HepG2 (cell line): ENCODE measurements at regions not wholly inside any gene's neighbourhood (a gene's known extent, or its start where the extent isn't known, plus 50 kb on each side); places are given as distances from the start of the nearest gene placed in this dataset.

Experiments
- ARID4A ChIP-seq: sonication (generic); formaldehyde crosslinking; IDR thresholded peaks from 2 replicates; pipeline ENCODE4 v1.5.0; 2020; ENCODE audit warnings: mild to moderate bottlenecking, missing genetic modification reagents, borderline replicate concordance
- CBX5 ChIP-seq: sonication (generic); formaldehyde crosslinking; IDR thresholded peaks from 2 replicates; pipeline ENCODE4 v1.4.0; 2020; ENCODE audit warnings: missing genetic modification reagents, borderline replicate concordance
- ESRRA ChIP-seq: sonication (generic); formaldehyde crosslinking; IDR thresholded peaks from 2 replicates; pipeline ENCODE4 v1.5.1; 2020; ENCODE audit warnings: mild to moderate bottlenecking, low read depth, missing genetic modification reagents
- FOSL2 ChIP-seq: sonication (generic); formaldehyde crosslinking; IDR thresholded peaks from 2 replicates; pipeline ENCODE4 v1.4.0; 2020; ENCODE audit warnings: missing genetic modification reagents
- KAT7 ChIP-seq: IDR thresholded peaks from 2 replicates; pipeline ENCODE4 v1.6.1; 2018; ENCODE audit warnings: borderline replicate concordance, missing compliant biosample characterization
- KDM5B ChIP-seq: sonication (generic); formaldehyde crosslinking; IDR thresholded peaks from 2 replicates; pipeline ENCODE4 v1.4.0; 2020; ENCODE audit warnings: missing genetic modification reagents, mild to moderate bottlenecking, borderline replicate concordance
- MTF1 ChIP-seq: sonication (generic); formaldehyde crosslinking; IDR thresholded peaks from 2 replicates; pipeline ENCODE4 v1.5.0; 2020; ENCODE audit warnings: missing genetic modification reagents
- SMAD9 ChIP-seq: sonication (generic); formaldehyde crosslinking; IDR thresholded peaks from 2 replicates; pipeline ENCODE4 v1.5.1; 2020; ENCODE audit warnings: mild to moderate bottlenecking, missing genetic modification reagents
- TARDBP ChIP-seq: sonication (generic); formaldehyde crosslinking; IDR thresholded peaks from 2 replicates; pipeline ENCODE4 v1.8.0; 2022; ENCODE audit warnings: mild to moderate bottlenecking, missing genetic modification reagents
- TGIF2 ChIP-seq: IDR thresholded peaks from 2 replicates; pipeline ENCODE4 v1.6.1; 2016; ENCODE audit warnings: control low read depth, missing compliant biosample characterization
- XRCC5 ChIP-seq: fragments of 200-400 bp; formaldehyde crosslinking; optimal IDR thresholded peaks from 2 replicates; pipeline ENCODE3; 2017; ENCODE audit warnings: mild to moderate bottlenecking, low read length
- ZKSCAN1 ChIP-seq: fragments of 150-350 bp; IDR thresholded peaks from 2 replicates; pipeline ENCODE4 v1.6.1; 2014; ENCODE audit warnings: low read length
- ZNF124 ChIP-seq: sonication (generic); formaldehyde crosslinking; IDR thresholded peaks from 2 replicates; pipeline ENCODE4 v1.4.0; 2020; ENCODE audit warnings: missing genetic modification reagents
- ZNF230 ChIP-seq: sonication (generic); formaldehyde crosslinking; IDR thresholded peaks from 2 replicates; pipeline ENCODE4 v1.4.0; 2020; ENCODE audit warnings: mild to moderate bottlenecking, missing genetic modification reagents
- ZNF317 ChIP-seq: sonication (generic); formaldehyde crosslinking; IDR thresholded peaks from 2 replicates; pipeline ENCODE4 v1.5.0; 2020; ENCODE audit warnings: mild to moderate bottlenecking, missing genetic modification reagents
- TF ChIP-seq, protein P1 (sequence below): sonication (generic); formaldehyde crosslinking; IDR thresholded peaks from 2 replicates; pipeline ENCODE4 v1.4.0; 2020; ENCODE audit warnings: mild to moderate bottlenecking, missing genetic modification reagents
- TF ChIP-seq, protein P2 (sequence below): sonication (generic); formaldehyde crosslinking; IDR thresholded peaks from 2 replicates; pipeline ENCODE4 v1.9.0; 2022; ENCODE audit warnings: low read depth, missing genetic modification reagents
- TF ChIP-seq, protein P3 (sequence below): sonication (generic); formaldehyde crosslinking; IDR thresholded peaks from 2 replicates; pipeline ENCODE4 v1.5.1; 2020; ENCODE audit warnings: missing genetic modification reagents, mild to moderate bottlenecking, borderline replicate concordance

GRCh38 chr10:78974617-78975317, 94.0 kb upstream of the ZMIZ1 start (continued):
- TF ChIP-seq XRCC5 (peak; percentile 97), ZNF124 (CRISPR knock-in tag) (peak; percentile 31; the same call in 1 of the 2 replicates), MTF1 (no peak), FOSL2 (peak; percentile 59; the same call in 1 of the 2 replicates), TARDBP (0 out of 2 replicates have a peak, but pooled peaks have one; percentile 46), ESRRA (CRISPR knock-in tag) (peak; percentile 30; the same call in 1 of the 2 replicates), KDM5B (CRISPR knock-in tag) (peak; percentile 69), ARID4A (CRISPR knock-in tag) (peak; percentile 53; the same call in 1 of the 2 replicates), KAT7 (CRISPR knock-in tag) (no peak), ZKSCAN1 (no peak), TGIF2 (peak; percentile 61; the same call in 1 of the 2 replicates), ZNF230 (CRISPR knock-in tag) (0 out of 2 replicates have a peak, but pooled peaks have one; percentile 32), ZNF317 (CRISPR knock-in tag) (peak; percentile 53; the same call in 1 of the 2 replicates), SMAD9 (no peak), CBX5 (CRISPR knock-in tag) (peak; percentile 59; the same call in 1 of the 2 replicates)
- TF ChIP-seq, protein P1, sequence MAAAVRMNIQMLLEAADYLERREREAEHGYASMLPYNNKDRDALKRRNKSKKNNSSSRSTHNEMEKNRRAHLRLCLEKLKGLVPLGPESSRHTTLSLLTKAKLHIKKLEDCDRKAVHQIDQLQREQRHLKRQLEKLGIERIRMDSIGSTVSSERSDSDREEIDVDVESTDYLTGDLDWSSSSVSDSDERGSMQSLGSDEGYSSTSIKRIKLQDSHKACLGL (CRISPR knock-in tag) = peak; percentile 31; the same call in 1 of the 2 replicates
- TF ChIP-seq, protein P2, sequence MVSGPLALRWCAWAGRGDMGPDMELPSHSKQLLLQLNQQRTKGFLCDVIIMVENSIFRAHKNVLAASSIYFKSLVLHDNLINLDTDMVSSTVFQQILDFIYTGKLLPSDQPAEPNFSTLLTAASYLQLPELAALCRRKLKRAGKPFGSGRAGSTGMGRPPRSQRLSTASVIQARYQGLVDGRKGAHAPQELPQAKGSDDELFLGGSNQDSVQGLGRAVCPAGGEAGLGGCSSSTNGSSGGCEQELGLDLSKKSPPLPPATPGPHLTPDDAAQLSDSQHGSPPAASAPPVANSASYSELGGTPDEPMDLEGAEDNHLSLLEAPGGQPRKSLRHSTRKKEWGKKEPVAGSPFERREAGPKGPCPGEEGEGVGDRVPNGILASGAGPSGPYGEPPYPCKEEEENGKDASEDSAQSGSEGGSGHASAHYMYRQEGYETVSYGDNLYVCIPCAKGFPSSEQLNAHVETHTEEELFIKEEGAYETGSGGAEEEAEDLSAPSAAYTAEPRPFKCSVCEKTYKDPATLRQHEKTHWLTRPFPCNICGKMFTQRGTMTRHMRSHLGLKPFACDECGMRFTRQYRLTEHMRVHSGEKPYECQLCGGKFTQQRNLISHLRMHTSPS (CRISPR knock-in tag) = peak; percentile 65
- TF ChIP-seq, protein P3, sequence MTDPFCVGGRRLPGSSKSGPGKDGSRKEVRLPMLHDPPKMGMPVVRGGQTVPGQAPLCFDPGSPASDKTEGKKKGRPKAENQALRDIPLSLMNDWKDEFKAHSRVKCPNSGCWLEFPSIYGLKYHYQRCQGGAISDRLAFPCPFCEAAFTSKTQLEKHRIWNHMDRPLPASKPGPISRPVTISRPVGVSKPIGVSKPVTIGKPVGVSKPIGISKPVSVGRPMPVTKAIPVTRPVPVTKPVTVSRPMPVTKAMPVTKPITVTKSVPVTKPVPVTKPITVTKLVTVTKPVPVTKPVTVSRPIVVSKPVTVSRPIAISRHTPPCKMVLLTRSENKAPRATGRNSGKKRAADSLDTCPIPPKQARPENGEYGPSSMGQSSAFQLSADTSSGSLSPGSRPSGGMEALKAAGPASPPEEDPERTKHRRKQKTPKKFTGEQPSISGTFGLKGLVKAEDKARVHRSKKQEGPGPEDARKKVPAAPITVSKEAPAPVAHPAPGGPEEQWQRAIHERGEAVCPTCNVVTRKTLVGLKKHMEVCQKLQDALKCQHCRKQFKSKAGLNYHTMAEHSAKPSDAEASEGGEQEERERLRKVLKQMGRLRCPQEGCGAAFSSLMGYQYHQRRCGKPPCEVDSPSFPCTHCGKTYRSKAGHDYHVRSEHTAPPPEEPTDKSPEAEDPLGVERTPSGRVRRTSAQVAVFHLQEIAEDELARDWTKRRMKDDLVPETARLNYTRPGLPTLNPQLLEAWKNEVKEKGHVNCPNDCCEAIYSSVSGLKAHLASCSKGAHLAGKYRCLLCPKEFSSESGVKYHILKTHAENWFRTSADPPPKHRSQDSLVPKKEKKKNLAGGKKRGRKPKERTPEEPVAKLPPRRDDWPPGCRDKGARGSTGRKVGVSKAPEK (CRISPR knock-in tag) = no peak
